HT-29 (cell line): ENCODE measurements at regions not wholly inside any gene's neighbourhood (a gene's known extent, or its start where the extent isn't known, plus 50 kb on each side); places are given as distances from the start of the nearest gene placed in this dataset.

Experiments used
- DNase-seq: peaks from one replicate; pipeline ENCODE4 v3.0.0-alpha.2; 2015; ENCODE audit warnings: low spot score

DNA sequence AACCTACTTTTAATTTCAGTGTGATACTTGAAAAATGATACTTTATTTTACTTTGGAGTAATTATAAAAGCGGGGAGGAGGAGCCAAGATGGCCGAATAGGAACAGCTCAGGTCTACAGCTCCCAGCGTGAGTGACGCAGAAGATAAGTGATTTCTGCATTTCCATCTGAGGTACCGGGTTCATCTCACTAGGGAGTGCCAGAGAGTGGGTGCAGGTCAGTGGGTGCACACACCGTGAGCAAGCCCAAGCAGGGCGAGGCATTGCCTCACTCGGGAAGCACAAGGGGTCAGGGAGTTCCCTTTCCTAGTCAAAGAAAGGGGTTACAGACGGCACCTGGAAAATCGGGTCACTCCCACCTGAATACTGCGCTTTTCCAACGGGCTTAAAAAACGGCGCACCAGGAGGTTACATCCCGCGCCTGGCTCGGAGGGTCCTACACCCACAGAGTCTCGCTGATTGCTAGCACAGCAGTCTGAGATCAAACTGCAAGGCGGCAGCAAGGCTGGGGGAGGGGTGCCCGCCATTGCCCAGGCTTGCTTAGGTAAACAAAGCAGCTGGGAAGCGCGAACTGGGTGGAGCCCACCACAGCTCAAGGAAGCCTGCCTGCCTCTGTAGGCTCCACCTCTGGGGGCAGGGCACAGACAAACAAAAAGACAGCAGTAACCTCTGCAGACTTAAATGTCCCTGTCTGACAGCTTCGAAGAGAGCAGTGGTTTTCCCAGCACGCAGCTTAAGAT, 640.3 kb downstream of the EPHA3 start:
- peak; percentile 42 for DNase-seq

DNA sequence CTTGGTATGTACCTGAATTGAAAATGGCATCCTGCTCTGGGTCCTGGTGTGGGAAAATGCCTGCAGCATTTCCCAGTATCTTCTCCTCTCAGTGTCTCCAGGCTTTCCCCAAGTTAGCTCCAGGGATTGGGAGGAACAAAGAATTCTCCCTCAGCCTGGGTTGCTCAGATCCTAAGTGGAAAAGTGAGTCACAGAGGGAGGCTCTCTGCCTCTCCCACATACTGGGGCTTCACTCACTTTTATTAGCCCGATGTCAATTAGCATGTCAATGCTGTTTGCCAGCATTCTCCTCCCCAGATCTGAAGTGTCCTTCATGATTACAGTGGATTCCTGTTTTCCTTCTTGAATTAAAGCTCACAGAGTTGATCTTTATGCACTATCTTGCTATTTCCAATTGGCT, 655.0 kb downstream of the EPHA3 start:
- DNase-seq = no peak

DNA sequence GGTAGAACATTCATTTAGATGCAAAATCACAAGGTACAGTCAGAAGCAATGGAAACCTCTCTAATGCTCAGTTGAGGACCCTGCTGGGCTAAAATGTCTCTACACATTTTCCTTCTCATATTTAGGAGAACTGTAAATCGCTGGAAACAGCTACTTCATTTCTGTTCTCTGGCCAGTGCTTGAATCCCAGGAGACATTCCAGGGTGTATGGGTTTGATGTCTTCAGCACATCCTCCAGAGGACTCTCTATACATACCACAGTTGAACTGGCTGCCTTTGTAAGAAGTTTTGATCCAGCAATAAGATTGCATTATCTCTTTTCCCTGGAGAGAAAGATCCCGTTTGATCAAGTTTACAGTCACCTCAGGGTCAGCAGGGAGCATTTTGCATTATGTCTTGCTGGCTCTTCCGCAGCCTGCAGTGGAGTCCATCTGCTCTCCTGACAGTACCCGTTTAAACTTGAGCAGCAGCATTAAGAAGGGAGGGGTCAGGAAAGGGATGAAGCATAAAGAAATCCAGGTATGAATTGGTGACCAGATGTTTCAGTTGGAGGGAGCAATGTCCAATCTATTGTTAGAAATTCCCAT, 676.0 kb downstream of the EPHA3 start:
- DNase-seq = no peak

DNA sequence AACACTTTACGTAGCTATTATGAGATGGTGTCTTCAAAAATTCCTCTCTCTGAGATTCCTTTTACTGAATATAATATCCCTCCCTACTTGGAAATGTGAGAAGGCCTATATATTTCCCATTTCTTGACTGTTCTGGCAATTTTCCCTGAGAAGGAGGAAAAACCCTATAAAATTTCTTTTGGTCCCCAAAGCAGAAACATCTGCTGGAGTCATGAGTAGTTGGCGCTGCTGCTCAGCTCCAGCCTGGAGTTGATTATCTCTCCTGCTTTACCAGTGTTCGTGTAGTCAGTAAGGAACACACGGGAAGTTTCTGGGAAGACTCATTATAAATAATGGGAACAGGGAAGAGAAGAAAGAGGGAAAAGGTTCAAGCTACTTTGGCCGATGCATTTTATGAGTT, 680.1 kb downstream of the EPHA3 start:
- DNase-seq = no peak

DNA sequence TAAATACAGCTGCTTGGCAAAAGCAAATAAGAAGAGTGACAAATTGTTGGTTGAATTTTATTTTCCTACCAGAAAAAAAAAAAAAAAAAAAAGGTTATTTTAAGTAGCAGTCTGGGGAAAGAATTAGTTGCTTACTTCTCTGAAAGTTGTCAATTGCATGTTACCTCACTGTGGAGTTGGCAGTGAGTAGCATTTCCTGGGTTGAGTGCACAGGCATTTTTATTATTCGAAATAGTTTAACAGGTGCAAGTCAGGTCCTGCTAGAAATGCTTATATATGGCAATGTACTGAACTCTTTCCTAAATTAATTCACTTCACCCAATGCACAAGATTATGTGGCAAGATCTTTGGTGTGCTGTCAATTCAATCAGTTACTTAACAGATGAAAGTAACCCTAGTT, 680.6 kb downstream of the EPHA3 start:
- no peak for DNase-seq

DNA sequence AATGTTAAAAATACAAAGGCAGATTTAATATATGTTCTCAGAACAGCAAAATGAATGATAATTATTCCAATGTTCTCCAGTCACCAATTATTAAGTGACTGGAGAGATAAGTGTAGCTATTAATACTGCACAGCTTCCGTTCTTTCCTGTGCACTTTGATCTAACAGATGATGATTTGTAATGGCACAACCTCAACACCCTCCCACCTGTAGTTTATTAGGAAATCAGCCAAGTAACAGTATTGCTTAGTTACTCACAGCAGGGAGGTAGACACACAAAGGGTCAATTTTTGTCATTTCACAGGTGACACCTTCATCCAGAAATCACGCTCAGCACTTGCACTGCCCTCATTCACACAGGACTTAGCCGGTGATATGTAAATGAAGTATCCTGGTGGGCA, 688.1 kb downstream of the EPHA3 start:
- no peak for DNase-seq

DNA sequence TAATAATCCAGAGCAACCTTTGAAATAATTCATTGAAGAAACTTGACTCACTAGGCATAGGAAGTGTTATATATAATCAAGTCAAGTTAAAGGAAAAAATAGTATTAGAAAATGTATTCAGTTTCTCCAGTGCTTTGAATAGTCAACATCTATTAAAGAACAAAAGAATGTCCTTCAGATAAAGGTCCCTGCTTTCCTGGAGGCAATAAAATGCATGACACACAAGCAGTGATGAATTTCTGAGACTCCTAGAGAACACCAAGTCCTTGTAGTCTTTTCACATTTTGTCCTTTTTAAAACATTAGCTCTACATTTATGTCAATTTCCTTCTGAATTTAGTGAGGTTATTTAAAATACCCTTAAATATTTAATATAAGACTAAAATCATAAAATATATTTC, 695.5 kb downstream of the EPHA3 start:
- no peak for DNase-seq

DNA sequence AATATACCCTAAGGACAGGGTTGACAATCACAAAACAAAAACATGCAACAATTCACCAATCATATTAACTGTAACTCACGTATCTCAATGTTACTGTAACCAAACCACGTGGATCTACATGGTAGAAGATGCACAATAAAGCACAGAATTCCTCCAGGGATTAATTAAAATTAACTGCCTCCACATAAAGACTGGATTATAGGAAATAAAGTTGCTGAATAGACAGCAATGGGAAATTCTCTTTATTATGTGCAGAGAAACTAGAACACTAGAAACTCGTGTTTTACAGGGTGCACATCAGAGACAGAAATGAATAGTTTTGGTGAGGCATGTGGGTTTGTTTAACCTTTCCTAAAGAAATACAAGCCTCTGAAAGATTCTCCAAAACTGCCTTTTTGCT, 696.3 kb downstream of the EPHA3 start:
- DNase-seq = no peak

DNA sequence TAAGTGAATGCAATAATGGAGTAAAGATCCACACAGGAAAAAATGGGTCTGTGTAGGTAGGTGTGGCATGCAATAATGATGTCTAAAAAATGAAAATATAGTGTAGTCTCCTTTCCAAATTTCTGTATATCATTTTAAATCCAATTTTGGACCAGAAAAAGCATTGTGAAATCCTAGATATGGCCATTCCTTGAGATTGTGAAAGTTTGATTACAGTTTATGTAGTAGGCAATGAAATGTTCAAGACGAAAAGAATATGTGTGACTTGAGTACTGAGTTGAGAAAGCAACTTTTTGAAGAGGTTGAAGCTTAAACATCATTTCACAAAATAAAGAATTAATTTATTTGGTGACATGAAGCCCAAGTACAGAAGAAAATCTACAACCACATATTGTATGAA, 698.7 kb downstream of the EPHA3 start:
- DNase-seq = no peak

DNA sequence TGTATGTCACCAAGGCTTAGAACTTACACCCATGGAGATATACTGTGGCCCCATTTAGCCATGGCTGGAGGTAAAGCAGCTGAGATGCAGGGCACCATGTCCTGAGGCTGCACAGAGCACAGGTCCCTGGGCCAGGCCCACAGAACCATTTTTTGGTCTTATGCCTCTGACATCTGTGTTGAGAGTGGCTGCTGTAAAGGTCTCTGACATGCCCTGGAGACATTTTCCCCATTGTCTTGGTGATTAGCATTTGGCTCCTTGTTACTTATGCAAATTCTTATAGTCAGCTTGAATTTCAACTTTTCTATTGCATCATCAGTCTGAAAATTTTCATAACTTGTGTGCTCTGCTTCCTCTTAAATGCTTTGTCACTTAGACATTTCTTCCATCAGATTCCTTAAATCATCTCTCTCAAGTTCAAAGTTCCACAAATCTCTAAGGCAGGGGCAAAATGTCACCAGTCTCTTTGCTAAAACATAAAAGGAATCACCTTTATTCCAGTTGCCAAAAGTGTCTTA, 701.3 kb downstream of the EPHA3 start:
- DNase-seq = no peak

DNA sequence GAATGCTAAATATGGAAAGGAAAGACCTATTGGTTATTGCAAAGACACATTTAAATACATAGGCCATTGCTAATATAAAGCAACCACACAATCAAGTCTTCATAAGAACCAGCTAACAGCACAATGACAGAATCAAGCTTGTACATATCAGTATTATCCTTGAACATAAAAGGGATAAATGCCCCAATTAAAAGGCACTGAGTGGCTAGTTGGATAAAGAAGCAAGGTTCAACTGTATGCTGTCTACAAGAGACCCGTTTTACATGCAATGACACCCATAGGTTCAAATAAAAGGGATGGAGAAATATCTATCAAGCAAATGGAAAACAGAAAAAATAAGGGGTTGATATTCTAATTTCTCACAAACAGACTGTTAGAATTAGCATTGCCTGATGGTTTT, 706.1 kb downstream of the EPHA3 start:
- no peak for DNase-seq

DNA sequence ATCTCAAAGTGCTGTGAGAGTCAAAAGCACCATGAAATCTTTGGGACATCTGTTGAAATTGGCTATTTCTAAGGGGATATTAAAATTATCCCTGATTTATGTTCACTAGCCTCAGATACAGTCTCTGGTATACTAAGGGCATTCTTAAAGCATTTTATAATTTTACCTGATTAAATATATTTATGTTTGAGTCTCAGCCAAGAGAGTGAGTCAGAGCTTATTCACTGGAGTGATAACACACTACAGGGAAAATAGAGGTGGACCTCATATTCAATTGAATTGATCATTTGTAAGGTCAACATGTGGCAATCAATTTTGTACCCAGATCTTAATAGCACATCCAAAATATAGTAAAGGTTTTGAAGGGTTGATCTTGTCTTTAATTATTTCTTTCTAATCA, 733.6 kb downstream of the EPHA3 start:
- no peak for DNase-seq

DNA sequence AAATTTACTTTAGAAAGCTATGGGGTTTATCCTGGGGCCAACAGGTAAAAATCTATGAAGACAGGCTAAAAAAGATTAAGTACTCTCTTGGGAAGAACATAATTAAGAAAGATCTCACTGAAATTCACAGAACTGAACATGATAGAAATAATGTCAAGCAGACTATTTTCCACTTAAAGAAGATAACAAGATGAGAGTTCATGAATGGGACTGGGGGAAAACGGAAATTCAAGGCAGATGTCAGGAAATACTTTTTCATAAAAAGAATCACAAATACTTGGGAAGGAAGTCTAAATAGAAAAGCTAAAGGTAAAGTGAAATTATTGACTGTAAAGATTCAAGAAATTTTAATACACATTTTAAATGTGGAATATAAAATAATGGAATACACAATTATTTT, 737.6 kb downstream of the EPHA3 start:
- DNase-seq = no peak

DNA sequence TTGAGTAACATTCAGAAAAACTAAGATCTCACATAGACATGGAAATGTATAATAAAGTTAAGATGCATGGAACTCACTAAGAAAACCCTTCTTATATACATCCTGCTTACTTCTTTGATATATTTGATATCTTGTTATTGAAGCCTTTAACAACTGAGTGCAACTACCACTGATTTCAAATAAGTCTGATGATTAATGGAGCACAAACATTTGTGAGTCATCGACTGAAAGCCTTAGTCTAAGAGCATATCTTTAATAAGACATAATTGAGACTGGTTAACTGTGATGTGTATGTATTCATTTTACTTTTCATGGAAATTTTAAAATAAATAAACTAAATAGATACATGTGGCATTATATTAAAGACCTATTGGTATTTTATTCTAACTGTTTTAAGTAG, 740.5 kb downstream of the EPHA3 start:
- no peak for DNase-seq

DNA sequence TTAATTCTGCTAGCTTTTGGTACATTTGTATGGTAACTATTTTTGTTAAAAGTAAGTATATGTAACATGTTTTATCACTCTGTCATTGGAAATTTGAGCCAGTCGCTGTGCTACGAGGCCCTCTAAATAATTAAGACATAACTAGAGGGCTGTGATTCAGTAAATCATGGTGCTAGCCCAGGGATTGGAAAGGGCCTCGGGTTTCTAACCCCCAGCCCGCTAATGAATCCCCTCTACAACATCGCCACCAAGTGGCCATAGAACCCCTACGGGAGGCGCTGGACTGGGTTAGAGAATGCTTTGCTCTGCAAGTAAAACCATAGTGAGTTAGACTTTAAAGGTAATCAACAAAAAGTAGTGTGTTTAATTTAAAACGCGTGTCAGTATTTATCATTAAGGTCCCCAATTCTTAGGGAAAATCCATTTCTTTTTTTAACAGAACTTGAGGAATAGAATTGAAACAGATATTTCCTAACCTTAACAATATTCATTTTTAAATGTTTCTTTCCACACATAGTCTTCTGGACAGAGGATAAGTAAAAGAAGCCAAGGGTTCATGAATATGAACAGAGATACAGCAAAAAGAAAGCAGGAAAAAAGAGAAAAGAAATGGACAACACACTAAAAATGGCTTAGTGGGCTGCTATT, 744.7 kb downstream of the EPHA3 start:
- peak; percentile 61 for DNase-seq

DNA sequence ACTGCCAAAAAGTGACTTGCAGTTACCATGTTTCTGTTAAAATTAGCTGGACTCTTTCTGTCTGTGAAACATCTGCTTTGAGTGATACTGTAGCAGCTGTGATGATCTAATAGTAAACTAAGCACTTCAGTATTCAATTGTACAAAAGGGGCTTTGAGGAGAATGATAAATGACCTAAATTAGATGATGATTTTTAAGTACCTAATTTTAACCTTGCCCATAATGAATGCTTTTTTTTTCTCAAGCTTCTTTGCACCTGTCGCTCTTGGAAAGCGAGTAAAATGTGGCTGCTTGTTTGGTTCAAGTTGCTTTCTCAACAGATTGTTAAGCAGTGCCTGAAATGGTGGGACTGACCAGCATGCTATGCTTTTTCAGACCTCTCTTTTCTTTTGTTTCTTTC, 752.3 kb downstream of the EPHA3 start:
- no peak for DNase-seq

DNA sequence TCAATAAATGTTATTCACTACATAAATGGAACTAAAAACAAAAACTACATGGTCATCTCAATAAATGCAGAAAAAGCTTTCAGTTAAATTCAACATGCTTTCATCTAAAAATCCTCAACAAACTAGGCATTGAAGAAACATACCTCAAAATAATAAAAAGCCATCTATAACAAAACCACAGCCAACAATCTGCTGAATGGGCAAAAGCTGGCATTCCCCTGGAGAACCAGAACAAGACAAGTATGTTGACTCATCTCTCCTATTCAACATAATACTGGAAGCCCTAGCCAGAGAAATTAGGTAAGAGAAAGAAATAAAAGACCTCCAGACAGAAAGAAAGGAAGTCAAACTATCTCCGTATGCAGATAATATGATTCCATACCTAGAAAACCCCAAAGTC, 759.9 kb downstream of the EPHA3 start:
- DNase-seq = no peak

DNA sequence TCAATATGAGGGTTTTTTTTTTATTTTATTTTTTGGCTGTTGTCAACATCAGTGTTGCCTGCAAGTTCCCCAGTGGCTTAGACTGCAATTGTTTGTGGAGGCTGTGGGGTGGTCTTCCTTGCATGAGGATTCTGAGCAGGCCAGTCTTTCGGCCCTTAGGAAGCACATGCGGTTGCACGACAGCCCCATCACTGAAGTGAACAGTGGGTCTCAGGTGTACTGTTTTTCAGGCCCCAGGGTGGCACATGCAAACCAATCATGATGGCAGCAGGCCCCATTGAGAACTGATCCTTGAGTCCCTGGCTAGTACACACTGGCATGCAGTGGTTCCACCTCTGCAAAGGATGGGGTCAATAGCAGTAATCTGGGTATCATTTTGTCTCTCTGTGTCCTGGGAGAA, 768.7 kb downstream of the EPHA3 start:
- DNase-seq = no peak

DNA sequence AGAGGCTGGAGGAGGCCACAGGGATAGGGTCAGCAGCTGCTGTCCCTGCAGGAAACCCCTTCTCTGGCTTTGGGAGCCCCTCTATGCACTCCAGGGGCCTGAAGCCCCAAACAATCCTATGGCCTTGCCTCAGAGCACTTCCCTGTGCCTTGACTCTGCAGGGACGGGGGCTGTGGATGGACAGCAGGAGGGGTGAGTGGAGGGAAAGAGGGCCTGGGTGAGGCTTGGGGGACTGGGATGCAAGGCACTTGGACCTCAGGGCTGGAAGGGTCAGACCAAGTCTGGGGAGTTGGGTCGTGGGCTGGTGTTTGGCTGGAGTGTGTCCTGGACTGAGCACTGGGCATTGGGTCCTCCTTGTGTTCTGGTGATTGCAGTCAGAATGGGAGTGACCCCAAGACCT, 769.8 kb downstream of the EPHA3 start:
- DNase-seq = no peak

DNA sequence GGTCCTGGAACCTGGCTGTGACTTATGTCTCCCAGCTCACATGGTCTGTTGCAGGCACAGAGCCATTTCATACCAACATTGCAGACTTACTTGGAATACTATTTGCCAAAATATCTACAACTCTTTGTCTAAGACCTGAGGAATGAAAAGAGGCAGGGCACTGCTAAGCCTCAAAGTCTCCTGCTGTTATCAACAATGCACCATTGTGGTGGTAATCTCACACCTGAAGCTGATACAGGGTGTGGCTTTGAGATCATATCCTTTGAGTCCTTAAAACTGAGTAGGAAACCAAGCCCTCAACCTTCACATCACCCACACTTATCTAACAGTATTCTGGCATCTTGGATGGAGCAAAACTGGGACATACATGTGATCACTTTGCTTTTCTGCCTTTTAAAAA, 782.0 kb downstream of the EPHA3 start:
- DNase-seq = no peak

DNA sequence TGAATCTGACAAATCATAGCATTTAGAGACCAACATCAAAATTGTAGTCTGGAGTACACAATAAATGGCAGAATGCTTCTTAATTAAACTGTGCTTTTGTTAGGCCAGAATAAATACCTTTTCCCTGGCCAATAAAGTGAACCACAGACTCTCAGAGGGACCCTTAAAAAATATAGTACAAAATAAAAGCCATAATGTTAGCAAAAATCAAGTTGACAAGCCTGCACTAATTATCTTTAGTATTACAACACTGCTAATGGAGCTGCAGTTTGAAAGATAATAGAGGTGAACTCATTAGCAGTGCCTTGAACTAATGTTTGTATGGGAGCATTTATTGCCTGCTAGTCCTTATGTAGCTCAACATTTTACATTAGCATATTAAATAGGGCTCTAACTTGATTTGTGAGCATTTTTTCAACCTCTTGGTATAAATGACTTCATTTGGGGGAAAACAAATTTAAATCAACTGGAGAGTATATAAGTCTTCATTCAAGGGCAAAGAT, 801.3 kb downstream of the EPHA3 start:
- no peak for DNase-seq

DNA sequence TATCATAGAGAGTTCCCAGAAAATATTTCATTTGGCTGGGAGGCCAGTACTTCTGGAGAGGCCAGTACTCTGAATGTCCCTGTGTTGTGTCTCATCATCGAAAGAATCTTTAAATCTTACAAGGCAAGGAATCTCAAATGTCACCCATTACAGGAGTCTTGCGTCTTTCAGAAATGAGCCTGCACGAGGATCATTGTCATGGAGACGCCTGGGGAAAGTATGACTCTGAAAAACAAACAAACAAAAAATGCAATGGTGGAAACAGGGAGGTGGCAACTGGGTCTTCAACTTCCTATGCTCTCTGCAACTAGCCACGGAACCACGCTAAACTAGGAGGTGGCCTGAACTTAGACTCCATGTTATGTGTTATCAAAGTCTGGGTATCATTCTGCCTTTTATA, 804.6 kb downstream of the EPHA3 start:
- no peak for DNase-seq
